Esophagus squamous epithelium (tissue), 4 donors: ENCODE measurements at regions not wholly inside any gene's neighbourhood (a gene's known extent, or its start where the extent isn't known, plus 50 kb on each side); places are given as distances from the start of the nearest gene placed in this dataset.
"Not testable (repeated sequence)": the region's sequence is repeated elsewhere in the genome, so short reads cannot be mapped to it uniquely, and the experiment has no call there.

Experiments
- CTCF ChIP-seq, 6 experiments: fragments of 450-650 bp in 4 of 6; fragments of 200-600 bp in 2 of 6; sonication (generic) in 2 of 6; IDR thresholded peaks; one replicate each; pipeline ENCODE4 v1.5.1; 2016 to 2019; ENCODE audit warnings: antibody characterized with exemption in 6 of 6, mild to moderate bottlenecking in 4 of 6, moderate library complexity in 4 of 6
- POLR2A ChIP-seq, 4 donors: fragments of 450-650 bp; IDR thresholded peaks; one replicate each; pipeline ENCODE4 v1.6.1; 2017; ENCODE audit warnings: antibody characterized with exemption in 4 of 4, mild to moderate bottlenecking in 4 of 4, moderate library complexity in 3 of 4

GRCh38 chr2:78758765-78759164 lies 266.7 kb upstream of the REG3G start:
- not testable (repeated sequence) for TF ChIP-seq CTCF, POLR2A (IDR thresholded peaks at IDR 0.05)
